ENCODE measurements at regions not wholly inside any gene's neighbourhood (a gene's known extent, or its start where the extent isn't known, plus 50 kb on each side); places are given as distances from the start of the nearest gene placed in this dataset.

DNA sequence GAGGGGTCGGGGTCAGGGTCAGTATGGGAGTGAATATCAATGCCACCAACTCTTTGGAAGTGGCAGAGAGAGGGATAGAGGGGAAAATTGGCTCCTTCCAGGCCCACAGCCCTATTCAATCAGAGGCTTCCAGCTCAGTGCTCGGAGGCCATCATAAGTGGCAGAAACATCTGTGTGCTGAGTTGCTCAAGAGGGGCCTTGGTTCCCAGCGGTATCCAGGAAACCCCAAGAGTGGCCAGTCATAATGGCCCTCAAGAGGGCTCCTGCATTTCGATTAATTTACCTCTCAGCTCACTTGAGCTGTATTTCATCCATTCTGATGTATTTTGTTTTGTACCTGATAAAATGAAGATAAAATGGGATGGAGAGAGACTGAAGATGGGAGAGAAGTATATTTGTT lies 154.3 kb upstream of the EOLA2 start:
- no peaks in the 10 kb centered on the region for H3F3A ChIP-seq (ENCODE audit: low read length, unreplicated experiment)
- BruUV-seq (replicated peaks), result no TSS peak

DNA sequence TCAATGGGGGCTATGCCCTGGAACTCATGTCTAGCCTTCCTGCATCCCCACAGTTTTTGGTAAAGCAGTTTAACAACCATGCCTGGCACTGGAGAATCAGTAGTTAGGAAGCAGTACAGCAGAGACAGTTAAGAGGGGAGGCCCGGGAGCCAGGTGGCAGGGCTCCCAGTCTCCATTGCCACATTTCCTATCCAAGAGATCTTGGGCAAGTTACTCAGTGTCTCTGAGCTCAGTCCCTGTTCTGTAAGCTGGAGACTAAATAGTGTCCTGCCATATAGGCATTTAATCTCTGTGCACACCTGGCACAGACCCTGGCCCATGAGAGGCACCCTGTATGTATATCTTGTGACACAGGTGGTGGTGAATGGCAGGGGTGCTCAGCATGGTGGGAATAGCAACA lies 156.1 kb upstream of the EOLA2 start:
- H3K4me3 ChIP-seq (ENCODE audit: low read length), result no peak overlapping the region
- no peaks in the 10 kb centered on the region for H3K36me3 ChIP-seq (ENCODE audit: low read depth, low read length)
- H3K27ac ChIP-seq (ENCODE audit: low read length), result no peak overlapping the region
- H3F3A ChIP-seq (ENCODE audit: low read length, unreplicated experiment), result no peaks in the 10 kb centered on the region
- no peak overlapping the region for H3K4me2 ChIP-seq (ENCODE audit: low read length)
- H4K20me1 ChIP-seq (ENCODE audit: low read length), result no peaks in the 10 kb centered on the region
- CTCF ChIA-PET, result no interaction called here
- POLR2A ChIA-PET (ENCODE audit: unreplicated experiment), result no interaction called here
- no peak for ATAC-seq
- no peaks in the 10 kb centered on the region; the same call in 1 of the 2 replicates for H3K4me1 ChIP-seq (ENCODE audit: insufficient read depth, low read length)
- H2AFZ ChIP-seq (ENCODE audit: low read length), result no peak overlapping the region
- TF ChIP-seq, protein P1, sequence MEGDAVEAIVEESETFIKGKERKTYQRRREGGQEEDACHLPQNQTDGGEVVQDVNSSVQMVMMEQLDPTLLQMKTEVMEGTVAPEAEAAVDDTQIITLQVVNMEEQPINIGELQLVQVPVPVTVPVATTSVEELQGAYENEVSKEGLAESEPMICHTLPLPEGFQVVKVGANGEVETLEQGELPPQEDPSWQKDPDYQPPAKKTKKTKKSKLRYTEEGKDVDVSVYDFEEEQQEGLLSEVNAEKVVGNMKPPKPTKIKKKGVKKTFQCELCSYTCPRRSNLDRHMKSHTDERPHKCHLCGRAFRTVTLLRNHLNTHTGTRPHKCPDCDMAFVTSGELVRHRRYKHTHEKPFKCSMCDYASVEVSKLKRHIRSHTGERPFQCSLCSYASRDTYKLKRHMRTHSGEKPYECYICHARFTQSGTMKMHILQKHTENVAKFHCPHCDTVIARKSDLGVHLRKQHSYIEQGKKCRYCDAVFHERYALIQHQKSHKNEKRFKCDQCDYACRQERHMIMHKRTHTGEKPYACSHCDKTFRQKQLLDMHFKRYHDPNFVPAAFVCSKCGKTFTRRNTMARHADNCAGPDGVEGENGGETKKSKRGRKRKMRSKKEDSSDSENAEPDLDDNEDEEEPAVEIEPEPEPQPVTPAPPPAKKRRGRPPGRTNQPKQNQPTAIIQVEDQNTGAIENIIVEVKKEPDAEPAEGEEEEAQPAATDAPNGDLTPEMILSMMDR (conservative IDR thresholded peaks at IDR 0.05; ENCODE audit: low read depth, low read length), result no peak
- BruUV-seq (replicated peaks), result no TSS peak
- no peak overlapping the region for H3K9ac ChIP-seq (ENCODE audit: low read length)
- no peaks in the 10 kb centered on the region for H3K9me2 ChIP-seq (replicated peaks; ENCODE audit: low read length)
- H3K27me3 ChIP-seq (ENCODE audit: low read length), result no peaks in the 10 kb centered on the region
- H3K9me3 ChIP-seq (ENCODE audit: low read length), result no peaks in the 10 kb centered on the region
- intact Hi-C loops (cut with micrococcal nuclease), result no loop called here
- H3K79me2 ChIP-seq (ENCODE audit: low read length), result no peaks in the 10 kb centered on the region
- no peak for DNase-seq

More for the DNA sequence above, 154.3 kb upstream of the EOLA2 start:
- Histone ChIP-seq H3K27me3 (ENCODE audit: low read length) (no peaks in the 10 kb centered on the region), H3K4me2 (ENCODE audit: low read length) (no peak overlapping the region), H3K9me3 (ENCODE audit: low read length) (no peaks in the 10 kb centered on the region), H3K79me2 (ENCODE audit: low read length) (no peaks in the 10 kb centered on the region), H3K9me2 (replicated peaks; ENCODE audit: low read length) (no peaks in the 10 kb centered on the region), H3K4me3 (ENCODE audit: low read length) (no peak overlapping the region), H3K27ac (ENCODE audit: low read length) (no peak overlapping the region), H4K20me1 (ENCODE audit: low read length) (no peaks in the 10 kb centered on the region), H2AFZ (ENCODE audit: low read length) (no peak overlapping the region), H3K4me1 (ENCODE audit: insufficient read depth, low read length) (no peaks in the 10 kb centered on the region; the same call in 1 of the 2 replicates), H3K36me3 (ENCODE audit: low read depth, low read length) (no peaks in the 10 kb centered on the region), H3K9ac (ENCODE audit: low read length) (no peak overlapping the region)
- ATAC-seq (no peak), DNase-seq (no peak)
- TF ChIP-seq EZH2 (IDR thresholded peaks at IDR 0.05; ENCODE audit: low read length, unreplicated experiment) (no peak), EZH2phosphoT487 (IDR thresholded peaks at IDR 0.05; ENCODE audit: borderline replicate concordance, low read length) (no peak)
- TF ChIP-seq, protein P1 (conservative IDR thresholded peaks at IDR 0.05; ENCODE audit: low read depth, low read length), result no peak
- CTCF ChIA-PET, result no interaction called here
- POLR2A ChIA-PET (ENCODE audit: unreplicated experiment), result no interaction called here
- intact Hi-C loops (cut with micrococcal nuclease), result no loop called here

- H3K9me2 ChIP-seq (replicated peaks; ENCODE audit: low read length), result no peaks in the 10 kb centered on the region
- TF ChIP-seq, protein P1 (conservative IDR thresholded peaks at IDR 0.05; ENCODE audit: low read depth, low read length), result no peak
- no peak for TF ChIP-seq EZH2phosphoT487 (IDR thresholded peaks at IDR 0.05; ENCODE audit: borderline replicate concordance, low read length)
- TF ChIP-seq EZH2 (IDR thresholded peaks at IDR 0.05; ENCODE audit: low read length, unreplicated experiment), result no peak
- no peaks in the 10 kb centered on the region for H3K79me2 ChIP-seq (ENCODE audit: low read length)
- no peak overlapping the region for H3K4me3 ChIP-seq (ENCODE audit: low read length)
- intact Hi-C loops (cut with micrococcal nuclease), result no loop called here
- H3K9ac ChIP-seq (ENCODE audit: low read length), result no peak overlapping the region
- ATAC-seq (peak; percentile 50), DNase-seq (no peak)
- ChIA-PET POLR2A (ENCODE audit: unreplicated experiment) (no interaction called here), CTCF (no interaction called here)
- no peak overlapping the region for H3K27ac ChIP-seq (ENCODE audit: low read length)
- H3K4me2 ChIP-seq (ENCODE audit: low read length), result no peak overlapping the region
- no peaks in the 10 kb centered on the region for H4K20me1 ChIP-seq (ENCODE audit: low read length)
- no peaks in the 10 kb centered on the region for H3K36me3 ChIP-seq (ENCODE audit: low read depth, low read length)
- H3K27me3 ChIP-seq (ENCODE audit: low read length), result no peaks in the 10 kb centered on the region
- BruUV-seq (replicated peaks), result no TSS peak
- no peak overlapping the region for H2AFZ ChIP-seq (ENCODE audit: low read length)
- H3K4me1 ChIP-seq (ENCODE audit: insufficient read depth, low read length), result no peaks in the 10 kb centered on the region; the same call in 1 of the 2 replicates
- no peaks in the 10 kb centered on the region for H3K9me3 ChIP-seq (ENCODE audit: low read length)
- H3F3A ChIP-seq (ENCODE audit: low read length, unreplicated experiment), result no peaks in the 10 kb centered on the region
Measured at GRCh38 chrX:150094996-150095395, 156.7 kb upstream of the EOLA2 start.

Data from PC-3 (cell line).